ENCODE measurements at regions not wholly inside any gene's neighbourhood (a gene's known extent, or its start where the extent isn't known, plus 50 kb on each side); places are given as distances from the start of the nearest gene placed in this dataset.

DNA sequence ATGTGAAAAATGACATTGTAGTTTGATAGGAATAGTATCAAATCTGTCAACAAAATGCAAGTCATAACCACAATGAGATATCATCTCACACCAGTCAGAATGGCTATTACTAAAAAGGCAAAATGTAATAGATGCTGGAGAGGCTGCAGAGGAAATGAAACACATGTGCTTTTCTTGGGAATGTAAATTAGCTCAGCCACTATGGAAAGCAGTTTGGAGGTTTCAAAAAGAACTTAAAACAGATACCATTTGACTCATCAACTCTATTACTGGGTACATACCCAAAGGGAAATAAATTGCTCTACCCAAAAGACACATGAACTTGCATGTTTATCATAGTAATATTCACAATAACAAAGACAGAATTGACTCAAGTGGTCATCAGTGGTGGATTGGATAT is 572.6 kb downstream of the TRIB2 start:
- TF ChIP-seq, protein P1, sequence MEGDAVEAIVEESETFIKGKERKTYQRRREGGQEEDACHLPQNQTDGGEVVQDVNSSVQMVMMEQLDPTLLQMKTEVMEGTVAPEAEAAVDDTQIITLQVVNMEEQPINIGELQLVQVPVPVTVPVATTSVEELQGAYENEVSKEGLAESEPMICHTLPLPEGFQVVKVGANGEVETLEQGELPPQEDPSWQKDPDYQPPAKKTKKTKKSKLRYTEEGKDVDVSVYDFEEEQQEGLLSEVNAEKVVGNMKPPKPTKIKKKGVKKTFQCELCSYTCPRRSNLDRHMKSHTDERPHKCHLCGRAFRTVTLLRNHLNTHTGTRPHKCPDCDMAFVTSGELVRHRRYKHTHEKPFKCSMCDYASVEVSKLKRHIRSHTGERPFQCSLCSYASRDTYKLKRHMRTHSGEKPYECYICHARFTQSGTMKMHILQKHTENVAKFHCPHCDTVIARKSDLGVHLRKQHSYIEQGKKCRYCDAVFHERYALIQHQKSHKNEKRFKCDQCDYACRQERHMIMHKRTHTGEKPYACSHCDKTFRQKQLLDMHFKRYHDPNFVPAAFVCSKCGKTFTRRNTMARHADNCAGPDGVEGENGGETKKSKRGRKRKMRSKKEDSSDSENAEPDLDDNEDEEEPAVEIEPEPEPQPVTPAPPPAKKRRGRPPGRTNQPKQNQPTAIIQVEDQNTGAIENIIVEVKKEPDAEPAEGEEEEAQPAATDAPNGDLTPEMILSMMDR (IDR thresholded peaks at IDR 0.05), result no peak
- no peak for TF ChIP-seq EZH2 (IDR thresholded peaks at IDR 0.05)
- no peak for TF ChIP-seq EZH2phosphoT487 (IDR thresholded peaks at IDR 0.05)
